ENCODE measurements at regions not wholly inside any gene's neighbourhood (a gene's known extent, or its start where the extent isn't known, plus 50 kb on each side); places are given as distances from the start of the nearest gene placed in this dataset.
"Not testable (repeated sequence)": the region's sequence is repeated elsewhere in the genome, so short reads cannot be mapped to it uniquely, and the experiment has no call there.

DNA sequence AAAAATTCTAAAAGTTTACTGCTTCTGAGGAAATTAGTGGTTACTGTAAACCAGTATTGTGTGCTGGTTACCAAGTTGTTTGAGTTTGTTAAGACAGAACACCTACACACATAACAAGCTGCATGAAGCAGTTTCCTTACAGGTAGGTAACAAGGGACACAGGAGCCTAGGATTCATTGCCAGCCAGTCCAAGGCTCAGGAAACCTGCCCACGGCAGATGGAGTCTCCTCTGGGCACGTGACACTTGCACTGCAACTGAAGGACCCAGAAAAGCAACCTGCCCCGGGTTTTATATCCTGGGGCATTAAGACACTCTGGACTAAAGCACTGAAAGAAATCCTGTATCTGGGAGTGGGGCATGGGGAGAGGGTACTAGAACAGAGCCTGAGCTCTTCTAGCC, 639.3 kb downstream of the ADCYAP1 start:
- no peak for TF ChIP-seq CTCF (IDR thresholded peaks at IDR 0.05; ENCODE audit: low read depth, low read length, missing control alignments)
- no peak for DNase-seq (ENCODE audit: low read depth)
- no peak overlapping the region for H3K4me3 ChIP-seq (ENCODE audit: low read depth, low read length)

- not testable (repeated sequence) for DNase-seq (ENCODE audit: low read depth)
These were observed 653.0 kb downstream of the ADCYAP1 start for GRCh38 chr18:1557711-1558110.

GRCh38 chr18:1559563-1559962, 654.9 kb downstream of the ADCYAP1 start:
- no peak overlapping the region for H3K4me3 ChIP-seq (ENCODE audit: low read depth, low read length)
- TF ChIP-seq CTCF (IDR thresholded peaks at IDR 0.05; ENCODE audit: low read depth, low read length, missing control alignments): no peak
- DNase-seq (ENCODE audit: low read depth): no peak

More at GRCh38 chr18:1557711-1558110, 653.0 kb downstream of the ADCYAP1 start:
- H3K4me3 ChIP-seq (ENCODE audit: low read depth, low read length): not testable (repeated sequence)

DNA sequence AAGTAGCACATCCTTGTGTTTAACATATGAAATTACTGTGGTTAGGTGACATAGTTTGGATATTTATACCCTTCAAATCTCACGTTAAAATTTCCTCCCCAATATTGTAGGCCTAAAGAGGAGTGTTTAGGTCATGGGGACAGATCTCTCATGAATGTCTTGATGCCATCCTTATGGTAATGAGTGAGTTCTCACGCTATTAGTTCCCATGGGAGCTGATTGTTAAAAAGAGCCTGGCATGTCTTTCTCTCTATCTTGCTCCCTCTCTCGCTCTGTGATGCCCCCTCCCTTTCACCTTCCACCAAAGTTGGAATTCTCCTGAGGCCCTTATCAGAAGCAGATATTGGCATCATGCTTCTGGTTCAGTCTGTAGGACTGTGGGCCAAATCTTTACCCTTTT, 660.1 kb downstream of the ADCYAP1 start:
- no peak overlapping the region for H3K4me3 ChIP-seq (ENCODE audit: low read depth, low read length)
- TF ChIP-seq CTCF (IDR thresholded peaks at IDR 0.05; ENCODE audit: low read depth, low read length, missing control alignments): no peak

DNA sequence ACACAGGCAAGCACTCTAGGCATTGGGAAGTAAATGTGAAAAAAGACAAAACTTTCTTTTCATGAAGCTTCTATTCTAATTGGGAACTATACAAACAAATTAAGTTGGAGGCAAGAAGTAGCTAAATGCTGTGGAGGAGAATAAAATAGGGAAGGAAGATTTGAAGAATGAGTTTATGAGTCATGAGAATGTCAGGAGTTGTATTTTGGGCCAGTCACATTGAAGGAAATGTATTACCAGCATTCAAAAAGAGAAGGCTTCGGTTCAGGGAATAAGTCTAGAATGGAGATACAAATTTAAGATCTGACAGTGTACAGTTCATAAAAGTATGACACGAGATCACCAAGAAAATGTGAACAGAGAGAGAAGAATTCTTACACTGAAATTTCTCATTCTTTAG, 666.5 kb downstream of the ADCYAP1 start:
- TF ChIP-seq CTCF (IDR thresholded peaks at IDR 0.05; ENCODE audit: low read depth, low read length, missing control alignments): no peak
- DNase-seq (ENCODE audit: low read depth): no peak
- no peak overlapping the region for H3K4me3 ChIP-seq (ENCODE audit: low read depth, low read length)

More for the DNA sequence above, 660.1 kb downstream of the ADCYAP1 start:
- DNase-seq (ENCODE audit: low read depth): no peak

- no peak for DNase-seq (ENCODE audit: low read depth)
- no peak overlapping the region for H3K4me3 ChIP-seq (ENCODE audit: low read depth, low read length)
- no peak for TF ChIP-seq CTCF (IDR thresholded peaks at IDR 0.05; ENCODE audit: low read depth, low read length, missing control alignments)
These were observed 669.1 kb downstream of the ADCYAP1 start for GRCh38 chr18:1573732-1574131.

DNA sequence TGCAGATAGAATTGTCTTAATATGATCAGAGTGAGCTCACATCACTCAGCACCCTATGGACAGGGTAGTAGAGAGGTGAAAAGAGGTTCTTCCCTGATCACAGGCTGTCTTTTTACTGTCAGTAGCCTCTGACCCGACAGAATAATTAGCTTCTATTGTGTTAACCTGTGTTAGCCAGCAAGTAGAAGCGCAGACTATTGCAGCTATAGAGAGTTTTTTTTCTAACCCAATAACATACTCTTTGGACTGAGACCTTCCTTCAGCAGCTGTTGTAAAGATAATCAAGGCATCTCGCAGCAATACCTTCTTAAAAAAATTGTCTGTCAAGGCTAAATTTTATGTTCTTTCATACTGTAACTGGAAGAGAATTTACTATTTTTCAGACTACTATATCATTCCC, 670.4 kb downstream of the ADCYAP1 start:
- no peak overlapping the region for H3K4me3 ChIP-seq (ENCODE audit: low read depth, low read length)
- DNase-seq (ENCODE audit: low read depth): no peak
- no peak for TF ChIP-seq CTCF (IDR thresholded peaks at IDR 0.05; ENCODE audit: low read depth, low read length, missing control alignments)

GRCh38 chr18:1578505-1578904, 673.8 kb downstream of the ADCYAP1 start:
- no peak for DNase-seq (ENCODE audit: low read depth)
- H3K4me3 ChIP-seq (ENCODE audit: low read depth, low read length): no peak overlapping the region
- no peak for TF ChIP-seq CTCF (IDR thresholded peaks at IDR 0.05; ENCODE audit: low read depth, low read length, missing control alignments)

Measured in GM12864 (cell line).